ENCODE measurements at regions not wholly inside any gene's neighbourhood (a gene's known extent, or its start where the extent isn't known, plus 50 kb on each side); places are given as distances from the start of the nearest gene placed in this dataset.
"Not testable (repeated sequence)": the region's sequence is repeated elsewhere in the genome, so short reads cannot be mapped to it uniquely, and the experiment has no call there.

DNA sequence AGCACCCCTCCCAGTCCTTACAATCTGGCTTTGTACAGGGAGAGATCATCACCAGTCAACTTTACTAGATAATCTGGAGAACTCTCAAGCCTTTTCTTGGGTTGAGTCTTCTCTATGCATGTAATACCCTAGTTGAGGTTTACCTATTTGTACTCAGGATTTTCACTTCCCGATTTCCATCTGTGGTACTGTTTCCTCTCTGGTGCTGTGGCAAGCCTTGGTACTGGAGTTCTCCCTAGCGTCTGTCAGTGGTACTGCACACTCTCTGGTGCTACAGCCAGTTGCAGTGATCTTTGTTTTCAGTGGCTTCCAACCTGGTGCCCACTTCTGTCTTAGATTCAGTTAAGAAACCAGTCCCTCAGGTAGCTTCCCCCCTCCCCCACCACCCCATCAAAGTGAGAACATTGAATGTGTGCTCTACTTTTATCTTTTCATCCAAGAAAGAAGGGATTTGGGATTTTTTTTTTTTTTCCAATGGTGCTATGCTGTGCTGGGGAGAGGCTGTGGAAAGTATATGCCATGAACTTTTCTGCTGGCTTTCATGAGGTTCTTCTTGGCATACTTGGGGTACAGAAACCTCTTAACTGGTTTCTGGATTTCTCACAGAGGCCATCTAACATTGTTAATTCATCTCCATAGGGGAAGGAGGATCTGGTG is 69.4 kb upstream of the EVL start:
- DNase-seq (ENCODE audit: low read depth): peak; percentile 47

DNA sequence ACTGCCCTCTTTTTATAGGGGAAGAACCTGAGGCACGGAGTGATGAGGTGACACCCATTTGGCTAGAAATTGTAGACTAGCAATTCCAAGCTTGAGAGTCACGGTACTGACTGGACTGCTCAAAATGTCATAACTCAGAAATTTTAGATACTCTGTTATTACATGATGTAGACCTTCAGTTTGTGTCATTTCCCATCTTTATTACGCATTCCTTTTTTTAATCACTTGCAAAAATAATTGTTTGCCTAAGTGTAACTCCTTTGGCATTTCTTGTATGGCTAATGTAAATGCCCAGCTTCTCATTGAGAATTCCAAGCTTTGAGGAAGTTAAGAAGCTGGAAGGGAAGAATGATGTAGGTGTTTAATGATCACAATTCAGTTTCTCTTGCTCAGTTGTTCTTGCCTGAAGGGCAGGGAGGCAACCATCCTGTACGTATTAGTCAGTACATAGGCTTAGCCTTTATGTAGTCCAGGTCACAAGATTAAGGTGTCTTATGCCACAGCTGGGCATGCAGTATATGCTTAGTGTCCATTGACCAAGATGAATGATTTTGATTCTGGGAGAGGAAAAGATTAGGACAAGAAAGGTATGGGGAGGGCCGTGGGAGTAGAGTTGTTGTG is 68.2 kb upstream of the EVL start:
- no peak for DNase-seq (ENCODE audit: low read depth)

DNA sequence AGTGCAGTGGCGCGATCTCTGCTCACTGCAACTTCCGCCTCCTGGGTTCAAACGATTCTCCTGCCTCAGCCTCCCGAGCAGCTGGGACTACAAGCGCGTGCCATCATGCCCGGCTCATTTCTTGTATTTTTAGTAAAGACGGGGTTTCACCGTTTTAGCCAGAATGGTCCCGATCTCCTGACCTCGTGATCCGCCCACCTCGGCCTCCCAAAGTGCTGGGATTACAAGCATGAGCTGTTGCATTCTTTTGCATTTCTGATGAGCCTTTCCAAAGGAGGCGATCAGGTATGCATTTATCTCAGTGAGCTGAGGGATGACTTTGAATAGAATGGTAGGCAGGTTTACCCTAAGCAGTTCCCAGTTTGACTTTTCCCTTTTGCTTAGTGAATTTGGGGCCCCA is 64.8 kb upstream of the EVL start:
- DNase-seq (ENCODE audit: low read depth): not testable (repeated sequence)

DNA sequence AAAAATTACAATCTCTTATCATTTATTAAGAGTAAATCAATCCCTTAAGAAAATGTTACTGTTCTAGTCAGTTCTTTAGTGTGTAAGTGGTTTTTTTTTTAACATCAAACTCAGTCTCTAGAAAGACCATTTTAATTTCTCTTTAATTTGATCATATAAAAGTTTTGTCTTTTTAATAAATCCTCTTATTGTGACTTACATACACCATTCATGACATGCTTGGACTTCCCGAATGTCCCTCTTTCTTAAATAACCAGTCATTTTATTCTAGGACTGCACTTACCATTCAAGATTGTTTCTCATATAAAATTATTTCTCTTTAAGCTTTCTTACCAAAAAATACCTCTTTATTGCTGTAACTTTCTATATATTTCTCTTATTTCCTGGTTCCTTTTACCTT is 60.8 kb upstream of the EVL start:
- DNase-seq (ENCODE audit: low read depth): no peak

DNA sequence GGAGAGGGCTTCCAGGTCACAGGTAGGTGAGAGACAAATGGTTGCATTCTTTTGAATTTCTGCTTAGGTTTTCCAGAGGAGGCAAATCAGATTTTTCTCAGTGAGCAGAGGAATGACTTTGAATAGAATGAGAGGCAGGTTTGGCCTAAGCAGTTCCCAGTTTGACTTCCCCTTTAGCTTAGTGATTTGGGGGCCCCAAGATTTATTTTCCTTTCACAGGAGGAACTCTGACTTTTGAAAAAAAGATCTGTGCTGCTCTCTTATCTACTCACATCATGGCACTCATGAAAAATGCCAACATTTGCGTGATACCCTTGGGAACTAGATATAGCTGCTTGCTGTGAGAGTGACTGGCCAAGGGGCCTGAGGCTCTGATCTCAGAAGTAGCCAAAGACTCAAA is 58.0 kb upstream of the EVL start:
- no peak for DNase-seq (ENCODE audit: low read depth)

DNA sequence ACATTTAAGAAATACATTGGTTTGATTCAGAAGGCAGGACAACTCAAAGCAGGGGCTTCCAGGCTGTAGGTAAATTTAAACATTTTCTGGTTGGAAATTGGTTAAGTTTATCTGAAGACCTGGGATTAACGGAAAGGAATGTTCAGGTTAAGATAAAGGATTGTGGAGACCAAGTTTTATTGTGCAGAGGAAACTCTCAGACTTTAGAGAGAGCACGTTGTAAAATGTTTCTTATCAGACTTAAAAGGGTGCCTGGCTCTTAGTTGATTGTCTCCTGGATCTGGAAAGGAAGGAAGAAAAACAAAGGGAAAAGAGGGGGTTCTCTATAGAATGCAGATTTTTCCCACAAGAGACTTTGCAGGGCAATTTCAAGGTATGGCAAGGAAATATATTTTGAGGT is 55.4 kb upstream of the EVL start:
- DNase-seq (ENCODE audit: low read depth): not testable (repeated sequence)

DNA sequence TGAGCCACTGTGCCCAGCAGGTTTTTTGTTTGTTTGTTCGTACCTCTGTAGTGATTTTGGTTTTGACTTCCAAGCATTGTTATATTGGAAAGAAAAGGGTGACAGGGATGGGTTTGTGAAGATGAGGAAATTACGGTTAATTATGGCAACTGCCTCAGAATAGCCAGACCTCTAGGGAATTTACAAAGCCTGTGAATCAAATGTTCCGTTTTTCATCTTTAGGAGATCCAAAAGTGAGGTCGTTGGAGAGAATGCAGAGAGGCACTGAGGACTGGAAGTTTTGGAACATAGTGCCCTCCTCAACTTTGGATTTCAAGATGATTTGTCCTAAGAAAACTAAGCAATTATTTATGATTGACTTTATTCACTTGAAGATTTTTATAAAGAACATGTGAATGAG is 54.5 kb upstream of the EVL start:
- DNase-seq (ENCODE audit: low read depth): no peak

DNA sequence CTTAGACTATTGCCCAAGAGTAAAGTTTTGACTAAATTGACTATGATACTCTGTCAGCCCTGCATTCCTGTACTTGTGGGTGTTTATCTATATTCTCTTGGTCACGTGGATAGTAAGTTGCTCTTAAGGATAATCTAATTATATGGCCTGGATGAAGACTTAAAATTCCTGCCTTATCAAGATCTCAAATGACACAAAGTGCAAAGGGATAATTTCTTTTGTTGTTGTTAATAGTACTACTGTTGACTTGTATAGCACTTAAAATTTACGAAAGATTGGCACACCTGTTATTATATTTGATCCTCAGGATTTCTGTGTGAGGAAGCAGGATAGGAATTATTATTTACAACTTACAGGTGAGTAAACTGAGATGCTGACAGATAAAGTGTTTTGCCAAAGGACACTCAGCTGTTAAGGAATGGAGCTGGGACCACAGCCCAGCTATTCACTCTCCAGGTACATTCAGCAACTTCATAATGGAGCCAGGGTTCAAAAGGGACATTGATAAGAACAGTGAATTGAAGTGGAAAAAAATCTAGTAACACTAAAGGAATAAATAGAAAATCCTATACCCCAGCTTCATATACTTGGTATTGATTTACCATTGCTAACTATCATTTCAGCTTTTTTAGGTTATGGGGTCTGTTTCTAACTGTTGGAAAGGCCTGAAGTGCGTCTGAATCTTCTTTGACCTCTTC is 53.4 kb upstream of the EVL start:
- DNase-seq (ENCODE audit: low read depth): no peak

DNA sequence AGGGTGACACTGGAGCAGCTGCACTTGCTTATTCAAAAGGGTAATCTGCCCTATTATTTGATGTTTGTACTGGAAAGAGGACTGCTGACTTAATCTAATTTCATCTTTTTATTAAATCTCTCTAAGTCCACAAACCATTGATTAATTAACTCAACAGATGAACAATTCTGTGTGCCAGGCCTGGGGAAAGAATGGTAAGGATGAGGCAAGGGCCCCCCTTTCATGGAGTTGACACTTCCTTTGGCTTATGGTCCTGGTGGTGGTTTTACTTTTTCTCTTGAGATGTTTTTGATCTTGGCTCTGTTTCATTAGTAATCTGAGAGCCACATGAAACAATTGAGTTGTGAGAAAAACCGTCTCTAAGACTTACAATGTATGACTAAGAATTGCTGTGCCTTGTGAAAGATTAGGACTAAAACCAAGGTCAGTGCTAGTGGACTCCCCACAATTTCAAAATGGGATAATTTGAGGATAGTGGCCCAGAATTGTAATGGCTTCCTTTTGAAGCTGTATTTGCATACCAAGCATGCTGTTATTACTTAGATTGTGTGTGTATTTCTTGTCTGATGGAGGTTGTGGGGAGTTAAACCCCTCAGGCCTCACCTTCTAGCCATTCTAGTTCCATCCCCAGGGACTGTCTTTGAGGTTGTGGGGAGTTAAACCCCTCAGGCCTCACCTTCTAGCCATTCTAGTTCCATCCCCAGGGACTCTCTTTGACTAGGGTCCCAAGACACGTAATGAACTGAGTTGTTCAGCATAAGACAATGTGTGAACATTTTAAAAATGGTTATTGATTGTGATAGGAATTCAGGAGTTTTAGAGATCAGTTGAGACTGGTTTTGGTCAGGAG is 52.5 kb upstream of the EVL start:
- no peak for DNase-seq (ENCODE audit: low read depth)

DNA sequence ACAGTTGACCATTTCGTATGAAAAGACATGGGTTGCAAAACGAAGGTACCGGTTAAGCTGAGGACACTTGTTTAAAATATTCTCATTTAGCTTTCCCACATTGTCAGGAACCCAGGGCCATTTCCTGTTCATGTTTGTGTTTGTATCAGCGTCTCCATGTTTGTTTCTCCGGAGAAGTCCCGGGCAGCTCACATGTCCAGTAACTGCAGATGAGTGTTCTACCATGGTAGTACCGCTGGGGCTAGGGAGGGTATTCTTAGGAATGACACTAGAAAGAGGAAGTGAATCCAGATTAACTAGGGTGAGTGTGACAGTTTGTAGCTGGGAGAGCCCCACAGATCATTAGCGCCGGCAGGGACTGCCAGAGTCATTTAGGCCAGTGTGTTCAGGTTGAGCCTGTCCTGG is 50.0 kb upstream of the EVL start:
- no peak for DNase-seq (ENCODE audit: low read depth)

Measured in stimulated activated CD8-positive, alpha-beta memory T cell treated with anti-CD3 and anti-CD28 coated beads, Interleukin-15, amount 100 ng/mL, for 1 hour (primary cell).